AG08395 (cell line): ENCODE measurements at regions not wholly inside any gene's neighbourhood (a gene's known extent, or its start where the extent isn't known, plus 50 kb on each side); places are given as distances from the start of the nearest gene placed in this dataset.

ENCODE experiments used
- DNase-seq: peaks from one replicate; pipeline ENCODE4 v3.0.0; 2012; ENCODE audit warnings: mixed read lengths, low spot score

GRCh38 chr19:28977826-28978225 is 235.1 kb downstream of the UQCRFS1 start:
- DNase-seq = no peak

DNA sequence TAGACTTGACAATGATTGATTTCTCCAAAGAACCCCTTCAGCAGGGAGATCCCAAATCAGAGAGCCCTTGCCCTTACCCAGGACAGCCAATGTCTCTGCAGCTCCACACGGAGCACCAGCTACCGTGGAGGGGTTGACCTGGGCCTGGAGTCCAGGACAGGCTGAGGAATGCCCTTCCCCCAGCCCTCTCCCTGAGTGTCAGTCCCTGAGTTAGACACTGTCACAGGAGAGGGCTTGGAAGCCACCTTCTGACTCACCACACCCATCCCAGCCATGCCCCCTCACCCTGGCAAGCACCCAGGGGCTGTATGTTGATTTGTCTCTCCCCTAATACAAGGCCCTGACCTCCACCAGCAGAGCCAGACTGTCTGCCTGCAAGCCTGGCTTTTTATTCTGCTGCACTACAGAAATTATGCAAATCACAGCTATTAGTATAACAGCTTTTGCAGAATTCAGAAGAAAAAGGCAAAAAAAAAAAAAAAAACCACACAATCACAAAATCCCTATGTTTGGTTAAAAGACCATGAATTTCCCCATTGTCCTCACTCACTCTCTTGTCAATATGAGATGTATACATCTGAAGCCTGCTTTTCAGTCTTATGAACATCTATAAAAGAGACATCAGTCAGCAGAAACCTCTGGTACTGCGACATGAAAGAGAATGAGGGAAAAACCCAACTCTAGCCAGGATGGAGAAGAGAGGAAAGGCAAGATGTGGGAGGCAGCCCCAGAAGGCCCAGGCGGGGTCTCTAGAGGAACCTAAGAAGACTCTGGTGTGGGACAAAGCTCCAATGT is 240.7 kb downstream of the UQCRFS1 start:
- DNase-seq = no peak

DNA sequence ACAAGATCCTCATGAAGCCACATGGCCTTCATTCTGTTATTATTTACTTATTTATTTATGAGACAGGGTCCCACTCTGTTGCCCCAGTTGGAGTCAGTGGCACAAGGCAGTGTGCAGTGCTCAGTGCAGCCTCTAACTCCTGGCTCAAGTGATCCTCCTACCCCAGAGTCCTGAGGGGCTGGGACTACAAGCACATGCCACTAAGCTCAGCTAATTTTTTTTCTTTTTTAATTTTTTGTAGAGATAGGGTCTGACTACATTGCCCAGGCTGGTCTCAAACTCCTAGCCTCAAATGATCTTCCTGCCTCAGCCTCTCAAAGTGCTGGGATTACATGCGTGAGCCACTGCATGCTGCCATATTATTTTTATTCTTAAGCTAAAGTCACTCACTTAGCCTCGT is 241.4 kb downstream of the UQCRFS1 start:
- DNase-seq = no peak

GRCh38 chr19:28971049-28971448 is 241.9 kb downstream of the UQCRFS1 start:
- no peak for DNase-seq

DNA sequence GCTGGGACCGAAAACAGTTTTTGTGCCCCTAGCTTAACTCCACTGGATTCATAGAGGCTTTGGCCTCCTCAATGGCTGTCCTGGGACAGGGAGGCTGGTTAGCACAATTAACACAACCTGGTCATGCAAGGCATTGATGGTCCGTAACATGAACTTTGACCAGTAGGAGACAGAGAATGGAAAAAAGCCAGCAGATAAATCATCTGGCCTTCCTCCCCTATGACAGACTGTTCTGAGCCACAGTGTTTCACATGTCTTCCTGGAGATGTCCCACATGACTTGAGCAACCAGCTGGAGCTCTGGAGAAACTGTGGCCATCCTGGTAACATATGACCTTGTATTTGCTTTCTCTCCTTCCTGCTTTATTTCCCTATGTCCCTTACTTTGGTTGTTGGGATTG is 244.2 kb downstream of the UQCRFS1 start:
- no peak for DNase-seq

DNA sequence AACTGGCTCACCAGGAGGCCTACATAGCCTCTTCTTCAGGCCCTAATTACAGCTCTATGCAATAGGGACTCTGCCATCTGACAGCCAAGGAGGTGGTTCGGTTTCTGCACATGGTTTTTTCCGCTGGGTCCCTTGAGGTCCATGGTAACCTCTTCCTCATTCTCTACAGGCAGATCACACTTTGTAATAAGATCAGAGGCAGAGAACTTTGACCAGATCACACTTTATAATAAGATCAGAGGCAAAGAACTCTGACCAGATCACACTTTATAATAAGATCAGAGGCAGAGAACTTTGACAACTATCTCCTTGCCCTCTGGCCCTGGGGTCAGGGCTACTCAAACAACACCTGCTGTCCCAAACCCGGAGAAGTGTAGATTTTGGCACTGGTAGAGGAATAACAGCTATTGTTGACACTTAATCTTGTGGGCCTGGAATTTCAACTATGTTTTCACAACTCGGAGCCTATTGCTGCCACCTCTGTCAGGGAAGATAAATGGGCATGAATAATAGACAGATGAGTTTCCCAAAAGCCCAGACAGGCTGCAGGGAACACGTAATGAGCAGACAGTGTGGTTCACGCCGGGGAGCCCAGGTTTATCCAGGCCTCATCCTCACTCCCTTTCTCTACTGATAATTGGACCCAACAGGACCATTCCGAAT is 246.1 kb downstream of the UQCRFS1 start:
- DNase-seq = no peak

- no peak for DNase-seq
Observed at GRCh38 chr19:28964500-28964899, 248.5 kb downstream of the UQCRFS1 start.

DNA sequence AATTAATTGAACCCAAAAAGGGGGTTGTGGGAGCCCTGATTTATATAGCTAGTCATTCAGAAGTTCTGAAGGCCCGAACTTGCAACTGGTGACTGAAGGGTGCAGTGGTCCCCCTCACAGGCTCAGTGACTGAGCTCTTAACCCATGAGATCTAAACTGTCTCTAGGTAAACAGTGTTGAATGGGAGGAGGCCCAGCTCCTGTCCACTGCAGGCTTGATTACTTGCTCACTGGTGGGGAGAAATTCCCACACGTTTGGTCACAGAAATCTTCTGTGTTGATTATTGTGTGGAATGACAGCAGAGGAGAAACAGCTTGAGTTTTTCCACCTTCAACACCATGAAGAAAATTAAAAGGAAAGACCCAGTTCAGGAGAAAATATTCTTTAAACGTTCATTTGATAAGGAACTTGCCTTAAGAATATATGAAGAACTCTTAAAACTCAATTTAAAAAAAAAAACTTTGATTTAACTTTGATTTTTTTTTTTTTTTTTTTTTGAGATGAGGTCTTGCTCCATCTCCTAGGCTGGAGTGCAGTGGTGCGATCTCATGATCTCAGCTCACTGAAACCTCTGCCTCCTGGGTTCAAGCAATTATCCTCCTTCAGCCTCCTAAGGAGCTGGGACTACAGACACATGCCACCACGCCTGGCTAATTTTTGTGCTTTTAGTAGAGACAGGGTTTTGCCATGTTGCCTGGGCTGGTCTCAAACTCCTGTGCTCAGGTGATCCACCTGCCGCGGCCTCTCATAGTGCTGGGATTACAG is 249.3 kb downstream of the UQCRFS1 start:
- no peak for DNase-seq

GRCh38 chr19:28961772-28962500 is 251.0 kb downstream of the UQCRFS1 start:
- DNase-seq = peak; percentile 53

DNA sequence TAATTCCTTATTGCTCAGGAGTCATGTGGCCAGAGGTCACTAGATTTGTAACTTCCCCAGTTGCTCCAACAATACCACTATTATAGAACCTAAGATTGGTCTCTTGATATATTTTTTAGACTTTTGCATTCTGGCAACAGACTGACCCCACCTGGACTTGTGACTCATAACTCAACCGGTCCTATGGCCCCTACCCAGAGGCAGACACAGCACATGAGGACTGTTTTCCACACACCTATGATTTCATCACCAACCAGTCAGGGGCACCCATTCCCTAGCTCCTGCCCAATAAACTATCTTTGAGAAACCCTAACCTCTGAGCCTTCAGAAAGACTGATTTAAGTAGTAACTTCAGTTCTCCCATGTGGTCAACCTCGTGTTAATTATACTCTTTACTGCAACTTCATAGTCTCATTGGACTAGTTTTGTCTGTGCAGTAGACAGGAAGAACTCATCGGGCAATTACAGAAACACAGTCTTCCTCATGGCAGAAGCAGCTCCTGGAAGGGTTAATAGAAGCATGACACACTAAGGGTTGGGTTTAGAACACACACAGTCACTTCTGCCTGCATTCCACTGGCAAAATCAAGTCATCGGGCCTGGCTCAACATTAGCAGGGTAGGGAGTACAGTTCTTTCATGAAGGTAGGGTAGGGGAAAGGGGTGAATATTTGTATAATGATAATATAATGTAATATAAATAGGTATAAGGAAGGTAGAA is 251.8 kb downstream of the UQCRFS1 start:
- peak; percentile 64 for DNase-seq

DNA sequence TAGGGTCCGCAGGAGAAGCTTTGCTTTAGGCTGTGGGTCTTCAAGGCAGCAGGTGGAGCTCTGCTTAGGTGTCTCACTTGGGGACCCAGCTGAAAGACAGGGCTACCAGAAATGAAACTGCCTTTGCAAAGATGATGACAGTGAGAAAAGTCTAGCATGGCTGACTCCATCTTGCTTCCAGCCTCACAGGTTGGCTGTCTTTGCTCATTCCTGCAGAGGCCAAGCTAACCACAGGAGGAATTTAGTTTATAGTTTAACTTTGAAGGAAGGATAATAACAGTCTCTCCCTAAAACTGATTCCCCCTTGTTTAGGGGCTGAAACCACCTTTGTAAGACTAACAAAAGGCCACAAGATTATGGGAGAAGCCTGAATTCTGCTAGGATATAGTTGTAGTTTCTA is 252.4 kb downstream of the UQCRFS1 start:
- no peak for DNase-seq

- no peak for DNase-seq
Observed at GRCh38 chr19:28956961-28957360, 256.0 kb downstream of the UQCRFS1 start.

GRCh38 chr19:28956421-28956820 is 256.5 kb downstream of the UQCRFS1 start:
- DNase-seq = no peak

- DNase-seq = no peak
Observed at GRCh38 chr19:28949535-28949934, 263.4 kb downstream of the UQCRFS1 start.

GRCh38 chr19:28949027-28949426 is 263.9 kb downstream of the UQCRFS1 start:
- no peak for DNase-seq

DNA sequence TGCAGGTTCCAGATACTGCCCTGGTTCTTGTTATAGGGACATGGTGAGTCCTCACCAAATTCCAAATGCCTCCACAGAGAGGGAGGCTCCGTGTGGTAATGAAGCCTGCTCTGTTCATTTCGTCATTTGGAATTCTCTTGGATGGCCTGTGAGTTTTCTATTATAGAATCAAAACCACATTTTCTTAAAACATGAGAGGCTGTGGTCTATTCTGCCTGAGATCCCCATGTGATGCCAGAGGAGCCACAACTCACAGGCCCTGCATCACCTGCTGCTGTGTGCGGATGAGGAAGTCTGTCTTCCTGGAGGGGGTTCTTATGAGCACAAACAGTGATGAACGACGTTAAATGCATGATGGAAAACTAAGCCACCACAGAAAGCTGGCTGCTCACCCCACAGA is 264.4 kb downstream of the UQCRFS1 start:
- DNase-seq = peak; percentile 44

DNA sequence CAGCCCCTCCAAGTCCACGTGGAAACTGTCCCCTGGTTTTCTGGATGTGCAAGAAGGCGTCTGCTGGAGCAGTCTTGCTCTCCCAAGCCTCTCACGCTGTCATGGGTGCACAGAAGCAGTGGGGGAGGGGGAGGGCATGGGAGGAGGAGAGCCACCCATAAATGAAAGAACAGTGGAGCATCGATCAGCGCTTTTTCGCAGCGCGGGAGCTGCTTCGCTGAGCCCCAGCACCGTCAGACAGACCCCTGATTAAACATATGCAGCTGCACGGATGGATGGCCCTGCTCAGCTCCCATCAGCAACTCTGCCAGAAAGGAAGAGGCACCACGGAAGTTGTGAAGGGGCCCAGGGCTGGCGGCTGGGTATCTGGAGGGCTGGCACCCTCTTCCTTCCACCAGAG is 264.9 kb downstream of the UQCRFS1 start:
- DNase-seq = no peak

GRCh38 chr19:28943651-28944050 is 269.3 kb downstream of the UQCRFS1 start:
- no peak for DNase-seq

DNA sequence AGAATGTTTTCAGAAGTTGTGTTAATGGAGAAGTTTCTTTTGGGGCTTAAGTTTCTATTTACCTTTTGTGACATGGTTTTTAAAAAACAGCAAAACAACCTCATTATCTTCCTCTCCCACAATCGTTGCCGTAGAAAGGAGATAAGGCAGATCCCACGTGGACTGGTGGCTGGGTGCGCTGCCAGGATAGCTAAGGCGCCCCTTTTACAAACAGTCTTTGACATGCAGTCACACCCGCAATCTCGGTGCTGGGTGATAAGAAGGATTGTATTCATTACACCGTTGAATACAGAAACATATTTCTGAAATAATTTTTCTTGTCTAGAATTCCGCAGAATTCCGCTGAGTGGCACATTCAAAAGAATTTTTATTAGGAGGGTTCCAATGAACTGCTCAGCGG is 271.1 kb downstream of the UQCRFS1 start:
- no peak for DNase-seq

DNA sequence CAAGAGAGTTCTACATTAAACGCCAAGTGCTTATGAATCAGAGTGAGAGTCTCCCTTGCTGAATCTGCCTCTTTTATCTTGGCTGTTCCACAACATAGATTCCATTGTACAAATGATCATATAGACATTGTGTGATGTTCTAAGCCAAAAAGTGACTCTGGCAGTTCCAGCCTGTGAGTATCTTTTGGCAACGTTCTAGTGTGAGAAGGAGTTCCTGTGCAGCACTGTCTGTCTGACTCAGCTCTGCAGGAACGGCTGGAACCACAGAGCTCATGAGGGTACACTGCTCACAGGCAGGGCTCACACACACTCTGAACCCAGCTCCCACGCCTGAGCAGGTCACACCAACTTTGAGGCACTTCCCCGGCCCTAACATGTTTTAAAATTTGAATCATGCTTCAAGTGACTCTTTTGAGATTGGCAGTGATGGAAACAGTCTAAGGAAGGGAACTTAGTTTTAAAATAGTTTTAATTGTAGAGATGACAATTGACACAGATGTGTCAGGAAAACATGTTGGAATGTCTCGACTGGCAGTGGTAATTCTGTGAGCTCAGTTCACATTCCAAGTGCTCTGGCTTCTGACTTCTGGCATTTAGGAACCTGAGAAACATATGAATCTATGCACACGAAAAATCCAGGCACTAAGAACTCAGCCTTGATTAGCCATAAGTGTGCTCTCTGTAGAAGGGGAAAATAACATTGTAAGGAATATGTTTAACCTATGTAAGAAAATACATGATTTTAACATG is 272.0 kb downstream of the UQCRFS1 start:
- peak; percentile 50 for DNase-seq

DNA sequence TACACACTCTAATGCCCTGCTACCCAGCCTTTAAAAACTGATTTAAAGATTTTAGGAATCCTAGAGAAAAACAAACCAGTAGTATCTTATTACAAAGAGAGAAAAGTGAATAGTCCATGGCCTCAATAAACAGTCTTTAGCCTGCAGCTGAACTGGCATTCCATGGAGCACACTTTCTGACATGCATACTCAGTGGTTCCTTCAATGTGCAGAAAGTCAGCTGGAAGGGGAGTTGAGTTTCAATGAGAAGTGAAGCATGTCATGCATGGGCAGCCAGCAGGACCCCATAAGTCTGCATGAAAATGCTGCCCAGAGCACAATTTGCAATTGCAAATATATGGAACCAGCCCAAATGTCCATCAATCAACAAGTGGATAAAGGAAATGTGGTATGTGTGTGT is 273.7 kb downstream of the UQCRFS1 start:
- no peak for DNase-seq
